HFF-Myc (cell line): ENCODE measurements at regions not wholly inside any gene's neighbourhood (a gene's known extent, or its start where the extent isn't known, plus 50 kb on each side); places are given as distances from the start of the nearest gene placed in this dataset.
"Not testable (repeated sequence)": the region's sequence is repeated elsewhere in the genome, so short reads cannot be mapped to it uniquely, and the experiment has no call there.

ENCODE experiments used
- DNase-seq: peaks from one replicate; pipeline ENCODE4 v3.0.0-alpha.2; 2011; ENCODE audit warnings: low read depth; ENCODE audit errors: extremely low read depth
- H3K4me3 ChIP-seq: replicated peaks from 2 replicates; pipeline ENCODE4 v1.5.1; 2011; ENCODE audit warnings: low read depth, mild to moderate bottlenecking, control low read depth, low read length
- CTCF ChIP-seq: IDR thresholded peaks from 2 replicates; pipeline ENCODE4 v1.5.1; 2012; ENCODE audit warnings: mild to moderate bottlenecking, low read depth, low read length, control low read depth; ENCODE audit errors: missing control alignments

GRCh38 chr4:28834120-28834519 is 1886.0 kb upstream of the PCDH7 start:
- no peak for DNase-seq
- TF ChIP-seq CTCF = no peak
- H3K4me3 ChIP-seq = no peak overlapping the region

- no peak overlapping the region for H3K4me3 ChIP-seq
- no peak for TF ChIP-seq CTCF
- DNase-seq = no peak
Measured at GRCh38 chr4:28835501-28835900, 1884.7 kb upstream of the PCDH7 start.

- TF ChIP-seq CTCF = no peak
- no peak overlapping the region for H3K4me3 ChIP-seq
- DNase-seq = no peak
Measured at GRCh38 chr4:28842271-28842670, 1877.9 kb upstream of the PCDH7 start.

- H3K4me3 ChIP-seq = no peak overlapping the region
- TF ChIP-seq CTCF = no peak
Measured at GRCh38 chr4:28845158-28845557, 1875.0 kb upstream of the PCDH7 start.

GRCh38 chr4:28857028-28857427 is 1863.1 kb upstream of the PCDH7 start:
- not testable (repeated sequence) for H3K4me3 ChIP-seq, DNase-seq

More at GRCh38 chr4:28845158-28845557, 1875.0 kb upstream of the PCDH7 start:
- no peak for DNase-seq

- no peak for TF ChIP-seq CTCF
- no peak overlapping the region for H3K4me3 ChIP-seq
- no peak for DNase-seq
Measured at GRCh38 chr4:28868841-28869240, 1851.3 kb upstream of the PCDH7 start.

GRCh38 chr4:28879178-28879577 is 1841.0 kb upstream of the PCDH7 start:
- no peak for TF ChIP-seq CTCF

GRCh38 chr4:28879900-28880299 is 1840.3 kb upstream of the PCDH7 start:
- no peak for TF ChIP-seq CTCF

More at GRCh38 chr4:28879178-28879577, 1841.0 kb upstream of the PCDH7 start:
- DNase-seq = no peak
- H3K4me3 ChIP-seq = no peak overlapping the region

More at GRCh38 chr4:28879900-28880299, 1840.3 kb upstream of the PCDH7 start:
- no peak overlapping the region for H3K4me3 ChIP-seq
- DNase-seq = no peak
